NCI-H460 (cell line): ENCODE measurements at regions not wholly inside any gene's neighbourhood (a gene's known extent, or its start where the extent isn't known, plus 50 kb on each side); places are given as distances from the start of the nearest gene placed in this dataset.
"Not testable (repeated sequence)": the region's sequence is repeated elsewhere in the genome, so short reads cannot be mapped to it uniquely, and the experiment has no call there.

Experiments used
- DNase-seq: peaks from one replicate; pipeline ENCODE4 v3.0.0-alpha.2; 2016; ENCODE audit warnings: low read depth; ENCODE audit errors: extremely low read depth

GRCh38 chr5:89071941-89072331 is 189.0 kb upstream of the MEF2C start:
- no peak for DNase-seq

GRCh38 chr5:89071101-89071940 is 188.3 kb upstream of the MEF2C start:
- DNase-seq: no peak

GRCh38 chr5:89069591-89069990 is 186.6 kb upstream of the MEF2C start:
- no peak for DNase-seq

GRCh38 chr5:89067362-89067761 is 184.4 kb upstream of the MEF2C start:
- DNase-seq: no peak

GRCh38 chr5:89065919-89066318 is 182.9 kb upstream of the MEF2C start:
- DNase-seq: no peak

- DNase-seq: no peak
Measured at GRCh38 chr5:89064736-89065135, 181.8 kb upstream of the MEF2C start.

GRCh38 chr5:89064054-89064453 is 181.1 kb upstream of the MEF2C start:
- DNase-seq: no peak

- DNase-seq: no peak
Measured at GRCh38 chr5:89060768-89061167, 177.8 kb upstream of the MEF2C start.

- no peak for DNase-seq
Measured at GRCh38 chr5:89059274-89059673, 176.3 kb upstream of the MEF2C start.

GRCh38 chr5:89055695-89056085 is 172.7 kb upstream of the MEF2C start:
- no peak for DNase-seq

GRCh38 chr5:89055015-89055694 is 172.2 kb upstream of the MEF2C start:
- no peak for DNase-seq

- no peak for DNase-seq
Measured at GRCh38 chr5:89053547-89053946, 170.6 kb upstream of the MEF2C start.

- not testable (repeated sequence) for DNase-seq
Measured at GRCh38 chr5:89050062-89050461, 167.1 kb upstream of the MEF2C start.

- no peak for DNase-seq
Measured at GRCh38 chr5:89047571-89047970, 164.6 kb upstream of the MEF2C start.

GRCh38 chr5:89045216-89045615 is 162.2 kb upstream of the MEF2C start:
- no peak for DNase-seq

GRCh38 chr5:89044674-89045200 is 161.8 kb upstream of the MEF2C start:
- DNase-seq: no peak

- DNase-seq: no peak
Measured at GRCh38 chr5:89043676-89044075, 160.7 kb upstream of the MEF2C start.

GRCh38 chr5:89042746-89043145 is 159.8 kb upstream of the MEF2C start:
- no peak for DNase-seq

- no peak for DNase-seq
Measured at GRCh38 chr5:89041976-89042375, 159.0 kb upstream of the MEF2C start.

GRCh38 chr5:89041249-89041779 is 158.3 kb upstream of the MEF2C start:
- DNase-seq: no peak

- DNase-seq: no peak
Measured at GRCh38 chr5:89036704-89037489, 153.9 kb upstream of the MEF2C start.
